Upper lobe of left lung (tissue), 4 donors: ENCODE measurements at regions not wholly inside any gene's neighbourhood (a gene's known extent, or its start where the extent isn't known, plus 50 kb on each side); places are given as distances from the start of the nearest gene placed in this dataset.

Experiments used
- POLR2AphosphoS5 ChIP-seq, 2 donors: sonication (generic); formaldehyde crosslinking; IDR thresholded peaks; one replicate each; pipeline ENCODE4 v1.5.1; 2017; ENCODE audit warnings: antibody characterized with exemption in 2 of 2
- TF ChIP-seq, protein P1 (sequence below), 6 experiments: fragments of 450-650 bp in 4 of 6; fragments of 200-600 bp in 2 of 6; sonication (generic) in 2 of 6; IDR thresholded peaks; one replicate each; pipeline ENCODE4 v1.5.1; 2016 to 2019; ENCODE audit warnings: antibody characterized with exemption in 6 of 6

DNA sequence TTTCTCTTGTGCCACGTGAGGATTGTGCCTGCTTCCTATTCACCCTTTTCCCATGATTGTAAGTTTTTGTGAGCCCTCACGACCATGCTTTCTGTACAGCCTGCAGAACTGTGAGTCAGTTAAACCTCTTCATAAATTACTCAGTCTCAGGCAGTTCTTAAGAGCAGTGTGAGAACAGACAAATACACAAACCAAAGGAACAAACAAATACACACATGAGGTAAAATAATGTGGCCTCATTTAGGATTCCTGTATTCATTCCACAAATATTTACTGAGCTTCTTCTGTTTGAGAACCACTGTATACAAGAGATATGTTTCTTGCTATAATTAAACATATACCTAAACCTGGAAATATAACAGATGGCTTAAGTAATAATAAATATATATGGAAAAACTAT is 760.3 kb downstream of the CDH9 start:
- no peak for TF ChIP-seq POLR2AphosphoS5 (IDR thresholded peaks at IDR 0.05)
- TF ChIP-seq, protein P1, sequence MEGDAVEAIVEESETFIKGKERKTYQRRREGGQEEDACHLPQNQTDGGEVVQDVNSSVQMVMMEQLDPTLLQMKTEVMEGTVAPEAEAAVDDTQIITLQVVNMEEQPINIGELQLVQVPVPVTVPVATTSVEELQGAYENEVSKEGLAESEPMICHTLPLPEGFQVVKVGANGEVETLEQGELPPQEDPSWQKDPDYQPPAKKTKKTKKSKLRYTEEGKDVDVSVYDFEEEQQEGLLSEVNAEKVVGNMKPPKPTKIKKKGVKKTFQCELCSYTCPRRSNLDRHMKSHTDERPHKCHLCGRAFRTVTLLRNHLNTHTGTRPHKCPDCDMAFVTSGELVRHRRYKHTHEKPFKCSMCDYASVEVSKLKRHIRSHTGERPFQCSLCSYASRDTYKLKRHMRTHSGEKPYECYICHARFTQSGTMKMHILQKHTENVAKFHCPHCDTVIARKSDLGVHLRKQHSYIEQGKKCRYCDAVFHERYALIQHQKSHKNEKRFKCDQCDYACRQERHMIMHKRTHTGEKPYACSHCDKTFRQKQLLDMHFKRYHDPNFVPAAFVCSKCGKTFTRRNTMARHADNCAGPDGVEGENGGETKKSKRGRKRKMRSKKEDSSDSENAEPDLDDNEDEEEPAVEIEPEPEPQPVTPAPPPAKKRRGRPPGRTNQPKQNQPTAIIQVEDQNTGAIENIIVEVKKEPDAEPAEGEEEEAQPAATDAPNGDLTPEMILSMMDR (IDR thresholded peaks at IDR 0.05): no peak
